Neural cell (in vitro differentiated cells): ENCODE measurements at regions not wholly inside any gene's neighbourhood (a gene's known extent, or its start where the extent isn't known, plus 50 kb on each side); places are given as distances from the start of the nearest gene placed in this dataset.

Experiments
- H2AFZ ChIP-seq: fragments of 200-600, 300-800 bp; sonication (generic), shearing (Covaris generic); 2 replicates; pipeline ENCODE4 v1.6.0; 2014; ENCODE audit warnings: low read depth, mild to moderate bottlenecking, antibody characterized with exemption, low read length, moderate library complexity
- H3F3A ChIP-seq: fragments of 200-600 bp; shearing (Covaris generic); 2 replicates; pipeline ENCODE4 v1.6.1; 2016; ENCODE audit warnings: mild to moderate bottlenecking, moderate library complexity, mixed read lengths, antibody characterized with exemption, low read length; ENCODE audit not compliant: insufficient read depth, poor library complexity, severe bottlenecking
- H3K27ac ChIP-seq: fragments of 200-600, 300-800 bp; sonication (generic), shearing (Covaris generic); 2 replicates; pipeline ENCODE4 v1.5.1; 2014; ENCODE audit warnings: mild to moderate bottlenecking, low read length, moderate library complexity
- H3K27me3 ChIP-seq: fragments of 300-800, 200-600 bp; sonication (generic), shearing (Covaris generic); 2 replicates; pipeline ENCODE4 v1.6.0; 2014; ENCODE audit warnings: mild to moderate bottlenecking, low read depth, low read length, moderate library complexity; ENCODE audit not compliant: insufficient read depth
- H3K36me3 ChIP-seq: fragments of 300-800, 200-600 bp; sonication (generic), shearing (Covaris generic); 2 replicates; pipeline ENCODE4 v1.5.1; 2014; ENCODE audit warnings: mild to moderate bottlenecking, antibody characterized with exemption, low read length, moderate library complexity; ENCODE audit not compliant: insufficient read depth
- H3K4me2 ChIP-seq: fragments of 300-800, 200-600 bp; sonication (generic), shearing (Covaris generic); 2 replicates; pipeline ENCODE4 v1.6.0; 2014; ENCODE audit warnings: mild to moderate bottlenecking, low read length
- H3K4me3 ChIP-seq: fragments of 300-800, 200-600 bp; sonication (generic), shearing (Covaris generic); 2 replicates; pipeline ENCODE4 v1.5.1; 2014; ENCODE audit warnings: mild to moderate bottlenecking, low read length, moderate library complexity
- H3K79me2 ChIP-seq: fragments of 200-600 bp; shearing (Covaris generic); replicated peaks from 2 replicates; pipeline ENCODE4 v1.6.0; 2014; ENCODE audit warnings: mild to moderate bottlenecking, low read length, moderate library complexity; ENCODE audit not compliant: insufficient read depth
- H3K9ac ChIP-seq: fragments of 300-800, 200-600 bp; sonication (generic), shearing (Covaris generic); 2 replicates; pipeline ENCODE4 v1.6.1; 2016; ENCODE audit warnings: mild to moderate bottlenecking, low read length, mixed read lengths
- H3K9me2 ChIP-seq: fragments of 200-600 bp; shearing (Covaris generic); 2 replicates; pipeline ENCODE4 v1.6.1; 2016; ENCODE audit warnings: mild to moderate bottlenecking, low read length, mixed read lengths; ENCODE audit not compliant: insufficient read depth
- H3K9me3 ChIP-seq: fragments of 200-600, 300-800 bp; sonication (generic), shearing (Covaris generic); 2 replicates; pipeline ENCODE4 v1.6.1; 2016; ENCODE audit warnings: mild to moderate bottlenecking, mixed run types, low read length, moderate library complexity, mixed read lengths
- H4K20me1 ChIP-seq: fragments of 200-600 bp; shearing (Covaris generic); 2 replicates; pipeline ENCODE4 v1.6.1; 2016; ENCODE audit warnings: mild to moderate bottlenecking, mixed run types; ENCODE audit not compliant: insufficient read depth
- CTCF ChIP-seq: fragments of 450-650 bp; IDR thresholded peaks from 2 replicates; pipeline ENCODE4 v1.5.1; 2014; ENCODE audit warnings: antibody characterized with exemption, mild to moderate bottlenecking, moderate library complexity; ENCODE audit not compliant: poor library complexity, severe bottlenecking
- EP300 ChIP-seq: fragments of 450-650 bp; conservative IDR thresholded peaks from 2 replicates; pipeline ENCODE4 v1.6.1; 2014; ENCODE audit warnings: antibody characterized with exemption, mild to moderate bottlenecking, moderate library complexity; ENCODE audit not compliant: poor library complexity, severe bottlenecking
- MXI1 ChIP-seq: fragments of 450-650 bp; conservative IDR thresholded peaks from 2 replicates; pipeline ENCODE4 v1.6.1; 2014; ENCODE audit warnings: antibody characterized with exemption, mild to moderate bottlenecking; ENCODE audit not compliant: poor library complexity, severe bottlenecking
- POLR2AphosphoS5 ChIP-seq: IDR thresholded peaks from 2 replicates; pipeline ENCODE4 v1.6.1; 2012
- RAD21 ChIP-seq: fragments of 450-650 bp; conservative IDR thresholded peaks from 2 replicates; pipeline ENCODE4 v1.6.1; 2014; ENCODE audit warnings: antibody characterized with exemption, mild to moderate bottlenecking, moderate library complexity
- REST ChIP-seq: IDR thresholded peaks from 2 replicates; pipeline ENCODE4 v1.6.1; 2012; ENCODE audit warnings: borderline replicate concordance
- SMC3 ChIP-seq: fragments of 450-650 bp; conservative IDR thresholded peaks from 2 replicates; pipeline ENCODE4 v1.6.1; 2014; ENCODE audit warnings: antibody characterized with exemption, mild to moderate bottlenecking, moderate library complexity; ENCODE audit not compliant: poor library complexity

GRCh38 chr10:2119316-2119715 is 382.0 kb upstream of the ADARB2 start:
- Histone ChIP-seq H3K9ac (no peak overlapping the region), H3K4me3 (no peak overlapping the region), H3K36me3 (no peaks in the 10 kb centered on the region), H3K27me3 (no peaks in the 10 kb centered on the region), H3K27ac (no peak overlapping the region), H3F3A (no peaks in the 10 kb centered on the region), H2AFZ (no peak overlapping the region), H3K9me3 (no peaks in the 10 kb centered on the region), H3K4me2 (no peak overlapping the region), H3K9me2 (no peaks in the 10 kb centered on the region), H3K79me2 (no peaks in the 10 kb centered on the region), H4K20me1 (no peaks in the 10 kb centered on the region)
- TF ChIP-seq SMC3, result no peak

DNA sequence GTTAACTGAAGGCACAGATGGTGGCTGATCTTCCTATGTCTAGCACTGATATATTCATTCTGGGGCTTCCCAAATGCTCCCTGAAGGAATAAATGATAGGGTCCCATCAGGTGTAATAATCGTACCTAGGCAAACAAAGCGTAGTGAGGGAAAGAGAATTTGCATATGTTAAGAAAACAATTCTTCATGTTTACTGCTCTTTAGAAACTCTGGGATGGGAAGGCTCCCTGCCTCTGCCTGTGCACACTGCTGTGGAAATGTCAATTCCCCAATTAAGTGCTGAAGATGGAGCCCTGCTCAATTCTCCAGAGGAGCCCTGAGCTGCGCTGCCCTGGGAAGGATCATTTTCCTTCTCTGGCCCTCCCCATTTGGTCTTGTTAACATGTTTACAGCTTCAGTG is 380.9 kb upstream of the ADARB2 start:
- no peaks in the 10 kb centered on the region for H3K36me3 ChIP-seq
- H3F3A ChIP-seq, result no peaks in the 10 kb centered on the region
- H2AFZ ChIP-seq, result no peak overlapping the region

More for the DNA sequence above, 380.9 kb upstream of the ADARB2 start:
- H4K20me1 ChIP-seq, result no peaks in the 10 kb centered on the region
- no peak overlapping the region for H3K27ac ChIP-seq
- H3K9me2 ChIP-seq, result no peaks in the 10 kb centered on the region
- H3K9ac ChIP-seq, result no peak overlapping the region
- H3K4me3 ChIP-seq, result no peak overlapping the region
- no peaks in the 10 kb centered on the region for H3K27me3 ChIP-seq
- H3K9me3 ChIP-seq, result no peaks in the 10 kb centered on the region
- H3K79me2 ChIP-seq, result no peaks in the 10 kb centered on the region
- no peak for TF ChIP-seq SMC3
- TF ChIP-seq POLR2AphosphoS5, result no peak
- no peak for TF ChIP-seq EP300
- no peak for TF ChIP-seq MXI1
- no peak for TF ChIP-seq RAD21
- no peak for TF ChIP-seq CTCF
- no peak for TF ChIP-seq REST
- H3K4me2 ChIP-seq, result no peak overlapping the region
